SK-N-SH treated with all-trans-retinoic acid at 6 μM for 48 hours (cell line): ENCODE measurements at regions not wholly inside any gene's neighbourhood (a gene's known extent, or its start where the extent isn't known, plus 50 kb on each side); places are given as distances from the start of the nearest gene placed in this dataset.

ENCODE experiments used
- ARNTL ChIP-seq: fragments of 450-650 bp; formaldehyde crosslinking; IDR thresholded peaks from 2 replicates; pipeline ENCODE4 v1.5.0; 2020; ENCODE audit warnings: low read depth, mild to moderate bottlenecking, moderate library complexity, borderline replicate concordance
- CSDC2 ChIP-seq: fragments of 250-450 bp; sonication (Bioruptor Pico); IDR thresholded peaks from 2 replicates; pipeline ENCODE4 v1.5.0; 2020; ENCODE audit warnings: mild to moderate bottlenecking, moderate library complexity
- GLIS3 ChIP-seq: fragments of 250-450 bp; sonication (Bioruptor Pico); IDR thresholded peaks from 2 replicates; pipeline ENCODE4 v1.5.0; 2020; ENCODE audit warnings: mild to moderate bottlenecking, moderate library complexity
- ISL1 ChIP-seq: fragments of 250-450 bp; sonication (Bioruptor Pico); IDR thresholded peaks from 2 replicates; pipeline ENCODE4 v2.1.2; 2022; ENCODE audit warnings: mild to moderate bottlenecking, moderate library complexity
- RARB ChIP-seq: fragments of 250-450 bp; sonication (Bioruptor Pico); IDR thresholded peaks from 2 replicates; pipeline ENCODE4 v1.8.0; 2021; ENCODE audit warnings: mild to moderate bottlenecking, moderate library complexity
- SNAI2 ChIP-seq: fragments of 250-450 bp; sonication (Bioruptor Pico); IDR thresholded peaks from 2 replicates; pipeline ENCODE4 v1.5.0; 2020; ENCODE audit warnings: mild to moderate bottlenecking, moderate library complexity
- TCF4 ChIP-seq: fragments of 250-450 bp; sonication (Bioruptor Pico); IDR thresholded peaks from 2 replicates; pipeline ENCODE4 v1.8.0; 2021; ENCODE audit warnings: mild to moderate bottlenecking, moderate library complexity, borderline replicate concordance
- ZFP3 ChIP-seq: fragments of 250-450 bp; sonication (Bioruptor Pico); IDR thresholded peaks from 2 replicates; pipeline ENCODE4 v1.5.0; 2020; ENCODE audit warnings: mild to moderate bottlenecking, moderate library complexity
- ZFP30 ChIP-seq: fragments of 450-650 bp; formaldehyde crosslinking; IDR thresholded peaks from 2 replicates; pipeline ENCODE4 v1.5.0; 2022; ENCODE audit warnings: mild to moderate bottlenecking, moderate library complexity
- ZNF565 ChIP-seq: fragments of 450-650 bp; formaldehyde crosslinking; conservative IDR thresholded peaks from 2 replicates; pipeline ENCODE4 v1.5.0; 2020; ENCODE audit warnings: low read depth, mild to moderate bottlenecking, moderate library complexity
- ZNF8 ChIP-seq: fragments of 450-650 bp; formaldehyde crosslinking; IDR thresholded peaks from 2 replicates; pipeline ENCODE4 v1.5.0; 2020; ENCODE audit warnings: mild to moderate bottlenecking, moderate library complexity
- TF ChIP-seq, protein P1 (sequence below): fragments of 250-450 bp; sonication (Bioruptor Pico); IDR thresholded peaks from 2 replicates; pipeline ENCODE4 v1.5.1; 2021; ENCODE audit warnings: mild to moderate bottlenecking, moderate library complexity
- TF ChIP-seq, protein P2 (sequence below): fragments of 250-450 bp; sonication (Bioruptor Pico); IDR thresholded peaks from 2 replicates; pipeline ENCODE4 v1.8.0; 2020; ENCODE audit warnings: mild to moderate bottlenecking, moderate library complexity, borderline replicate concordance
- TF ChIP-seq, protein P3 (sequence below): fragments of 250-450 bp; sonication (Bioruptor Pico); IDR thresholded peaks from 2 replicates; pipeline ENCODE4 v1.8.0; 2021; ENCODE audit warnings: low read depth, mild to moderate bottlenecking, moderate library complexity, borderline replicate concordance

DNA sequence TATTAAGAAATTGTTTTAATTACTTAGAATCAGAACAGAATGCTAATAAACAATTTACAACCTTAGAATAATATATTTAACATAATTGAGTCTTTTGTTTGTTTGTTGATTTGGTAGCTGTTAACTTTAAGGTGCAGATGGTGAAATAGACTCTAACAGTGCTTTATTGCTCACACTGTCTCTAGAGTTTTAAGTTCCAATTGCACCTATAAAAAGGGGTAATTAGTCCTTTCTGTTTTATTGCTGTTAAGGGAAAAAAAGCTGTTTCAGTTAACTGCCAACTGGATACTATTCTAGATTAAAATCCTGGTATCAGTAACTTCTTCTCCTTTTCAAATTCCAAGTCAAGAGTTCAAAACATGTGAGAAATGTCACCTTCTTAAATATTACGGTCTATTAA is 197.6 kb upstream of the TMPRSS15 start:
- TF ChIP-seq, protein P1, sequence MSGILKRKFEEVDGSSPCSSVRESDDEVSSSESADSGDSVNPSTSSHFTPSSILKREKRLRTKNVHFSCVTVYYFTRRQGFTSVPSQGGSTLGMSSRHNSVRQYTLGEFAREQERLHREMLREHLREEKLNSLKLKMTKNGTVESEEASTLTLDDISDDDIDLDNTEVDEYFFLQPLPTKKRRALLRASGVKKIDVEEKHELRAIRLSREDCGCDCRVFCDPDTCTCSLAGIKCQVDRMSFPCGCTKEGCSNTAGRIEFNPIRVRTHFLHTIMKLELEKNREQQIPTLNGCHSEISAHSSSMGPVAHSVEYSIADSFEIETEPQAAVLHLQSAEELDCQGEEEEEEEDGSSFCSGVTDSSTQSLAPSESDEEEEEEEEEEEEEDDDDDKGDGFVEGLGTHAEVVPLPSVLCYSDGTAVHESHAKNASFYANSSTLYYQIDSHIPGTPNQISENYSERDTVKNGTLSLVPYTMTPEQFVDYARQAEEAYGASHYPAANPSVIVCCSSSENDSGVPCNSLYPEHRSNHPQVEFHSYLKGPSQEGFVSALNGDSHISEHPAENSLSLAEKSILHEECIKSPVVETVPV (CRISPR knock-in tag), result no peak
- TF ChIP-seq TCF4 (CRISPR knock-in tag) (no peak), RARB (CRISPR knock-in tag) (no peak), CSDC2 (CRISPR knock-in tag) (no peak), SNAI2 (CRISPR knock-in tag) (no peak), ARNTL (CRISPR knock-in tag) (no peak), ZFP3 (CRISPR knock-in tag) (no peak), ISL1 (no peak), ZFP30 (CRISPR knock-in tag) (no peak), GLIS3 (CRISPR knock-in tag) (no peak), ZNF8 (CRISPR knock-in tag) (no peak), ZNF565 (CRISPR knock-in tag) (no peak)
- TF ChIP-seq, protein P2, sequence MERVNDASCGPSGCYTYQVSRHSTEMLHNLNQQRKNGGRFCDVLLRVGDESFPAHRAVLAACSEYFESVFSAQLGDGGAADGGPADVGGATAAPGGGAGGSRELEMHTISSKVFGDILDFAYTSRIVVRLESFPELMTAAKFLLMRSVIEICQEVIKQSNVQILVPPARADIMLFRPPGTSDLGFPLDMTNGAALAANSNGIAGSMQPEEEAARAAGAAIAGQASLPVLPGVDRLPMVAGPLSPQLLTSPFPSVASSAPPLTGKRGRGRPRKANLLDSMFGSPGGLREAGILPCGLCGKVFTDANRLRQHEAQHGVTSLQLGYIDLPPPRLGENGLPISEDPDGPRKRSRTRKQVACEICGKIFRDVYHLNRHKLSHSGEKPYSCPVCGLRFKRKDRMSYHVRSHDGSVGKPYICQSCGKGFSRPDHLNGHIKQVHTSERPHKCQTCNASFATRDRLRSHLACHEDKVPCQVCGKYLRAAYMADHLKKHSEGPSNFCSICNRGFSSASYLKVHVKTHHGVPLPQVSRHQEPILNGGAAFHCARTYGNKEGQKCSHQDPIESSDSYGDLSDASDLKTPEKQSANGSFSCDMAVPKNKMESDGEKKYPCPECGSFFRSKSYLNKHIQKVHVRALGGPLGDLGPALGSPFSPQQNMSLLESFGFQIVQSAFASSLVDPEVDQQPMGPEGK (CRISPR knock-in tag), result no peak
- TF ChIP-seq, protein P3, sequence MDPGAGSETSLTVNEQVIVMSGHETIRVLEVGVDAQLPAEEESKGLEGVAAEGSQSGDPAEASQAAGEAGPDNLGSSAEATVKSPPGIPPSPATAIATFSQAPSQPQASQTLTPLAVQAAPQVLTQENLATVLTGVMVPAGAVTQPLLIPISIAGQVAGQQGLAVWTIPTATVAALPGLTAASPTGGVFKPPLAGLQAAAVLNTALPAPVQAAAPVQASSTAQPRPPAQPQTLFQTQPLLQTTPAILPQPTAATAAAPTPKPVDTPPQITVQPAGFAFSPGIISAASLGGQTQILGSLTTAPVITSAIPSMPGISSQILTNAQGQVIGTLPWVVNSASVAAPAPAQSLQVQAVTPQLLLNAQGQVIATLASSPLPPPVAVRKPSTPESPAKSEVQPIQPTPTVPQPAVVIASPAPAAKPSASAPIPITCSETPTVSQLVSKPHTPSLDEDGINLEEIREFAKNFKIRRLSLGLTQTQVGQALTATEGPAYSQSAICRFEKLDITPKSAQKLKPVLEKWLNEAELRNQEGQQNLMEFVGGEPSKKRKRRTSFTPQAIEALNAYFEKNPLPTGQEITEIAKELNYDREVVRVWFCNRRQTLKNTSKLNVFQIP (CRISPR knock-in tag), result no peak
